Liver (tissue), 3 donors: ENCODE measurements at regions not wholly inside any gene's neighbourhood (a gene's known extent, or its start where the extent isn't known, plus 50 kb on each side); places are given as distances from the start of the nearest gene placed in this dataset.

Source experiments
- CTCF ChIP-seq: fragments of 150-350 bp; IDR thresholded peaks from 2 replicates; pipeline ENCODE4 v1.5.1; 2017; ENCODE audit warnings: improper control_type of control experiment, low read depth, low read length; ENCODE audit not compliant: missing input control
- EGR1 ChIP-seq, 2 donors: IDR thresholded peaks; 2 replicates each; pipeline ENCODE4 v1.6.1; 2016 to 2018; ENCODE audit warnings: antibody characterized with exemption in 2 of 2, low read depth in 2 of 2
- REST ChIP-seq: IDR thresholded peaks from 2 replicates; pipeline ENCODE4 v1.6.1; 2016; ENCODE audit warnings: antibody characterized with exemption, mild to moderate bottlenecking
- YY1 ChIP-seq: IDR thresholded peaks from 2 replicates; pipeline ENCODE4 v1.6.1; 2016; ENCODE audit warnings: antibody characterized with exemption, mild to moderate bottlenecking
- donor health status: healthy.
- donor health status: healthy.

DNA sequence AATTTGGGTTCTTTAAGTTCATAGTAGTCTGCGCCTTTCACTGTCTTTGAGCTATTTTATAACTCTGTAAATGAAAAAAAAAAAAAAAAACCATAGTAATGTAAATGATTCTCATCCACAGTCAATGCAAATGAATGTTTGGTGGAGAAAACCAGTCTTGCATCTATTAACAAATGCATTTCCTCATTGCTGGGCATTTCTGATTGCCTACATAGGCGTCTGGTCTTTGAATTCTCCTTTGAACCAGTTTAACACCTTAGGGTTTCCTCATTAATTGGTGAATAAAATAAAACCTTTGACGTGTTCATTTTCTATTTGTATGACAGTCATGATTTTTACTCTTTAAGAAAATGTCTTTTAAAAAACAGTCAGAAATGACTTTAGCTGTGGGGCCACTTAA is 114.8 kb downstream of the C12orf75 start:
- TF ChIP-seq EGR1 (IDR thresholded peaks at IDR 0.05; ENCODE audit: low read depth in 2 of 2) (no peak), REST (no peak), CTCF (no peak), YY1 (no peak)
